Fibroblast of skin of abdomen (primary cell): ENCODE measurements at regions not wholly inside any gene's neighbourhood (a gene's known extent, or its start where the extent isn't known, plus 50 kb on each side); places are given as distances from the start of the nearest gene placed in this dataset.
A peak's percentile ranks its signal among the peaks of the same experiment; 100 is the strongest.
"Not testable (repeated sequence)": the region's sequence is repeated elsewhere in the genome, so short reads cannot be mapped to it uniquely, and the experiment has no call there.

Source experiments
- DNase-seq: peaks from one replicate; pipeline ENCODE4 v3.0.0-alpha.2; 2013

DNA sequence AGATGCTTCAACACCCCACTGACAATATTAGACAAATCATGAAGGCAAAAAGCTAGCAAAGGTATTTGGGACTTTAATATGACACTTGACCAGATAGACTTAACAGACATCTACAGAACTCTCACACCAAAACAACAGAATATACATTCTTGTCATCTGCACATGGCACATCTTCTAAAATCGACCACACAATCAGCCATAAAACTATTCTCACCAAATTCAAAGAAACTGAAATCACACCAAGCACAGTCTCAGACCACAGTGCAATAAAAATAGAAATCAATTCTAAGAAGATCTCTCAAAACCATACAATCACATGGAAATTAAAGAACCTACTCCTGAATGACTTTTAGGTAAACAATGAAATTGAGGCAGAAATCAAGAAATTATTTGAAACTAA, 340.8 kb downstream of the PPP1R2C start:
- DNase-seq: no peak

- DNase-seq: no peak
Observed at GRCh38 chrX:42434458-42435166, 343.4 kb downstream of the PPP1R2C start.

DNA sequence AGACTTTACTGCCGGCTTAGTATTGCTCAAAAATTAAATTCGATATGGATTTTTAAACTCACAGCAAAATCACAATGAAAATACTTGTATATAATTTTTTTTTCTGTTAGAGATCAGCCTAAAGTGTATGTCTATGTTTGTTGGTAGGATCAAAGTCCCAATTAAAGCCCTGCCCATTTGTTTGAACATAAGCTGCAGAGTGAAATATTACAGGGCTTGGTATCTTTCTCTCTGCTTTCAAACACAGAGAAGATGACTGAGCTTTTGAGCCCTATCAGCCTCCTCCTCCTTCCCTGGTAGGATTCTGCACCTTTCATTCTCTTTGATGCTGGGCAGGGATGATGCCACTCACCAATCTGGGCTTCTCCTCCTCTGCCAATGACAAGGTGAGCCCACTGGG, 345.4 kb downstream of the PPP1R2C start:
- DNase-seq: no peak

DNA sequence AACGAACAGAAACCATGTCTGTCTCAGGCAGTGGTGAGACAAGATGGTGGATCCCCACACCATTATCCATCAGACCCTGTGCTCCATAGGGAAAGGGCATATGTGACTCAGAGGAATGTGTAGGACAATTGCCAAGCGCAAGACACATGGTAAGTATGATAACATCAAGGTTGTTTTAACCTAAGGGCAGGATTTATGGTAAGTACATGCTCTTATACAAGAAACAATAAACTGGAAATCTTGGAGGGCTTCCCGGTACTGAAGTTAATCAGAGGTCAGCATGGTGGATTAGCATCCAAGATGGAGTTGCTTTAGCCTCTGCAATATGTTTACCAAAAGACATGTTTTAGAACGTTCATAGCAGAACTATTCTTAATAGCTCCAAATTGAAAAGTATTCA, 355.0 kb downstream of the PPP1R2C start:
- DNase-seq: no peak

GRCh38 chrX:42420426-42420825, 357.5 kb downstream of the PPP1R2C start:
- no peak for DNase-seq

DNA sequence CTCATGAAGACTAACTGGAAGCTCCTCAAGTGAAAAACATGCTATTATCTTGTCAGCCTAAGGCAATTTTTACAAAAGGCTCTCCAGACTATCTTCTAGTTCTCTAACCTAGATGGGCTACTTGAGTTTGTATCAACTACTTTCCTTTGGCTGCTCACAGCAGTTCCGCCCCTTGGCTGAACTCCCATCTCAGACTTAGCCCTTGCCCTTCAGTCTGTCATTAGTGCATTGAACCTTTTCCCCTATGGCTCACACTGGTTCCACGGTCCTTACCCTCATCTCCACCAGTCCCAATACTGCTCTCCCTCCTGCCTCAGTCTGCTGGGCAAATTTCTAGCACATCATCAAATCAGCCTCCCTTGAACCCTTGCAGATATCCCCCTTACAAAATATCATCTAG, 362.3 kb downstream of the PPP1R2C start:
- no peak for DNase-seq

GRCh38 chrX:42414057-42414456, 363.9 kb downstream of the PPP1R2C start:
- DNase-seq: no peak

DNA sequence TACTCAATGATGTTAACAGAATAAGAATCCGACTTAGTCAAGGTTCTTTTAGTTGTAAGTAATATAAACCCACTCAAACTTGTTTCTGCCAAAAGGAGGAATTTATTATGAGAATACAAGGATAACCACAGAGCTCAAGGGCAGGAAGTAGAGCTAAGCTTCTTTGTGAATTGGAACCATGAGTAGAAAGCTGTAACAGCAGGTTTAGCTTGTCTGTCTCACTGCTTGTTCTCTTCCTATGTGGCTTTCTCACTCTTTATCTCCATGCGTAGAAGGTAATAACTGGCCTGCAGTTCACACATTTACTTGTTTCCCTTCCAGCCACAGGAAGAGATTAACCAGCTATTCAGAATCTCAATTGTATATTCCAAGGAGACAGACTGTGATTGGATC, 378.3 kb downstream of the PPP1R2C start:
- DNase-seq: no peak

GRCh38 chrX:42398967-42399631, 378.9 kb downstream of the PPP1R2C start:
- DNase-seq: no peak

- DNase-seq: no peak
Observed at GRCh38 chrX:42396136-42396535, 381.8 kb downstream of the PPP1R2C start.

DNA sequence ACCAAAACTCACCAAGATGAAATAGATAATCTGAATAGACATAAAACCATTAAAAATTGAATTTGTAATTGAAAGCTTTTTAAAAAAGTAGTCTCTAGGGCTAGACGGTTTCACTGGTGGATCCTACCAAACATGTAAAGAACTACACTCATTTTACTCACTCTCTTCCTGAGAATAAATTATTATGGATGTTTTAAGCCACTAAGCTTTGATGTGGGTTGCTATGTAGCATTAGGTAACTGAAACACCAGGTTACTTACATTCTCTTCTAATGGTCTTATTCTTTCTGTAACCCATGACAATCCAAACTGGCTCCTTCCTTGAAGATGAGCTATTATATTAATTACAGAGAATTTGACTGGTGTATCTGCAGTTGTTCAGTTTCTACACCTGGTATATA, 385.1 kb downstream of the PPP1R2C start:
- DNase-seq: no peak

DNA sequence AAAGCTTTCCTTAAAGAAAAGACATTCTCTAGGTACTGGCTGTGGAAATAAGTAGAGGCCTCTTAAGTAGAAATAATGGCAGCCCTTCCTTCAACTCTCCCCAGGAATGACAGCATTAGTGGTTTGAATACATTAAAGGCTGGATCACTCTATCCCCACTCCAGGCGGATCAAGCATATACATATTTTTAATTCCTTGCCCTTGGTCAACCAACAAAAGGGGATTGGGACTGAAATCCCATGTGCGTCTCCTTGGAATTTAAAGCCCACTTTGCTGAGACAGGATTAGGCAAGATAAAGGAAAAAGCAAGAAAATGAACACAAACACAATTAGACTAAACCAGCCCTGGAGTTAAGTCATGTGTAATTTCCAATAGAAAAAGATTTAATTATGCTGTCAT, 391.3 kb downstream of the PPP1R2C start:
- DNase-seq: no peak

DNA sequence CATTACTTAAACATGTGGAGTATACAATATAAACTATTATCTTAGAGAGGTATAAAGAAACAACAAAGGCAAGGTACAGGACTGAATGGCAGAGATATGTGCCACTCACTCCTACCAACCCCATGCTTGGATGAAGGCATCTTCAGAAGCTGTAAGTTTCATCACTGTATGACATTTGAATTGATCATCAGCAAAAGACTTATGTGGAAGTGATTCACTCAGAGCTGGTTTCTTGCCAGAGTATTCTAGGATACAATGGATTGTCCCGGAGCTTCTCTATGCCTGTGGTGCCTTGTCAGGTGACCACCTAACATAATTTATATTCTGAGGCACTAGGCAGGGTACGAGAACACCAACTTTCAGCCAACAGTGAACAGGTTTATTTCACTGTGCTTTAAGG, 392.2 kb downstream of the PPP1R2C start:
- DNase-seq: peak; percentile 2

GRCh38 chrX:42384956-42385355, 393.0 kb downstream of the PPP1R2C start:
- DNase-seq: no peak

GRCh38 chrX:42378857-42379256, 399.1 kb downstream of the PPP1R2C start:
- DNase-seq: no peak

GRCh38 chrX:42375086-42375485, 402.9 kb downstream of the PPP1R2C start:
- no peak for DNase-seq

- DNase-seq: no peak
Observed at GRCh38 chrX:42366181-42366580, 411.8 kb downstream of the PPP1R2C start.

- DNase-seq: no peak
Observed at GRCh38 chrX:42362219-42362618, 415.7 kb downstream of the PPP1R2C start.

DNA sequence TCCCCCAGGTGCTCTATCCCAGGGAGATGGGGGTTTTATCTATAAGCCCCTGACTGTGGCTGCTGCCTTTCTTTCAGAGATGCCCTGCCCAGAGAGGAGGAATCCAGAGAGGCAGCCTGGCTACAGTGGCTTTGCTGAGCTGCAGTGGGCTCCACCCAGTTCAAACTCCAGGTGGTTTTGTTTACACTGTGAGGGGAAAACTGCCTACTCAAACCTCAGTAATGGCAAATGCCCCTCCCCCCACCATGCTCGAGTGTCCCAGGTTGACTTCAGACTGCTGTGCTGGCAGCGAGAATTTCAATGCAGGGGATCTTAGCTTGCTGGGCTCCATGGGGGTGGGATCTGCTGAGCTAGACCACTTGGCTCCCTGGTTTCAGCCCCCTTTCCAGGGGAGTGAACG, 419.6 kb upstream of the CASK start:
- DNase-seq: not testable (repeated sequence)
